Liver (tissue), 7 donors: ENCODE measurements at regions not wholly inside any gene's neighbourhood (a gene's known extent, or its start where the extent isn't known, plus 50 kb on each side); places are given as distances from the start of the nearest gene placed in this dataset.
"Not testable (repeated sequence)": the region's sequence is repeated elsewhere in the genome, so short reads cannot be mapped to it uniquely, and the experiment has no call there.

Experiments used
- DNase-seq: peaks from one replicate; pipeline ENCODE4 v3.0.0-alpha.2; 2017; ENCODE audit warnings: low spot score
- H3K27ac ChIP-seq, 2 donors: one replicate each; pipeline ENCODE4 v1.7.0; 2013; ENCODE audit warnings: inconsistent platforms in 2 of 2, low read length in 2 of 2, control low read depth in 1 of 2, low read depth in 1 of 2, mild to moderate bottlenecking in 1 of 2
- H3K27me3 ChIP-seq, 4 donors: one replicate each; pipeline versions ENCODE4 v1.6.1 to v1.7.0; 2013; ENCODE audit warnings: low read length in 3 of 4, inconsistent platforms in 1 of 4, mild to moderate bottlenecking in 1 of 4, moderate library complexity in 1 of 4; ENCODE audit not compliant: control insufficient read depth in 4 of 4, insufficient read depth in 4 of 4
- H3K36me3 ChIP-seq, 4 donors: one replicate each; pipeline versions ENCODE4 v1.6.1 to v1.7.0; 2013; ENCODE audit warnings: low read length in 3 of 4, mild to moderate bottlenecking in 3 of 4, low read depth in 1 of 4, moderate library complexity in 1 of 4; ENCODE audit not compliant: control insufficient read depth in 4 of 4, insufficient read depth in 3 of 4
- H3K4me1 ChIP-seq, 4 donors: one replicate each; pipeline versions ENCODE4 v1.6.1 to v1.7.0; 2013; ENCODE audit warnings: low read length in 3 of 4, mild to moderate bottlenecking in 3 of 4, moderate library complexity in 1 of 4; ENCODE audit not compliant: control insufficient read depth in 4 of 4, insufficient read depth in 4 of 4
- H3K4me3 ChIP-seq, 3 donors: one replicate each; pipeline versions ENCODE4 v1.6.1 to v1.7.0; 2013; ENCODE audit warnings: low read length in 3 of 3, control low read depth in 1 of 3, low read depth in 1 of 3, mild to moderate bottlenecking in 1 of 3
- H3K9ac ChIP-seq, 2 donors: one replicate each; pipeline ENCODE4 v1.7.0; 2013; ENCODE audit warnings: low read length in 2 of 2, mild to moderate bottlenecking in 2 of 2, moderate library complexity in 2 of 2, control low read depth in 1 of 2, low read depth in 1 of 2
- H3K9me3 ChIP-seq, 4 donors: one replicate each; pipeline versions ENCODE4 v1.6.1 to v1.7.0; 2013; ENCODE audit warnings: low read length in 3 of 4; ENCODE audit not compliant: control insufficient read depth in 4 of 4
- HNF4A ChIP-seq, 2 donors: conservative IDR thresholded peaks; 2 replicates each; pipeline ENCODE4 v1.6.1; 2016; ENCODE audit warnings: antibody characterized with exemption in 2 of 2, mild to moderate bottlenecking in 2 of 2
- JUND ChIP-seq, 2 donors: IDR thresholded peaks; 2 replicates each; pipeline ENCODE4 v1.6.1; 2016; ENCODE audit warnings: antibody characterized with exemption in 2 of 2
- MAX ChIP-seq: IDR thresholded peaks from 2 replicates; pipeline ENCODE4 v1.6.1; 2016; ENCODE audit warnings: antibody characterized with exemption
- RAD21 ChIP-seq, 2 donors: IDR thresholded peaks; 2 replicates each; pipeline ENCODE4 v1.6.1; 2016; ENCODE audit warnings: antibody characterized with exemption in 2 of 2, mild to moderate bottlenecking in 2 of 2
- RXRA ChIP-seq, 2 donors: IDR thresholded peaks; 2 replicates each; pipeline ENCODE4 v1.6.1; 2017 to 2018; ENCODE audit warnings: antibody characterized with exemption in 2 of 2, mild to moderate bottlenecking in 1 of 2
- SP1 ChIP-seq: IDR thresholded peaks from 2 replicates; pipeline ENCODE4 v1.6.1; 2018; ENCODE audit warnings: antibody characterized with exemption, mild to moderate bottlenecking
- YY1 ChIP-seq: IDR thresholded peaks from 2 replicates; pipeline ENCODE4 v1.6.1; 2016; ENCODE audit warnings: antibody characterized with exemption, mild to moderate bottlenecking
- ZBTB33 ChIP-seq: IDR thresholded peaks from 2 replicates; pipeline ENCODE4 v1.6.1; 2016; ENCODE audit warnings: antibody characterized with exemption
- WGBS: extraction: QIAGEN DNeasy Blood & Tissue Kit; methylation state at CpG from one replicate; pipeline ENCODE4 v1.1.7; 2013; 5-methylcytosine and 5-hydroxymethylcytosine counted together
- TF ChIP-seq, protein P1 (sequence below): IDR thresholded peaks from 2 replicates; pipeline ENCODE4 v1.6.1; 2016; ENCODE audit warnings: antibody characterized with exemption, mild to moderate bottlenecking
- donor health status: healthy.
- donor health status: healthy.
- donor health status: healthy.
- donor health status: healthy.

DNA sequence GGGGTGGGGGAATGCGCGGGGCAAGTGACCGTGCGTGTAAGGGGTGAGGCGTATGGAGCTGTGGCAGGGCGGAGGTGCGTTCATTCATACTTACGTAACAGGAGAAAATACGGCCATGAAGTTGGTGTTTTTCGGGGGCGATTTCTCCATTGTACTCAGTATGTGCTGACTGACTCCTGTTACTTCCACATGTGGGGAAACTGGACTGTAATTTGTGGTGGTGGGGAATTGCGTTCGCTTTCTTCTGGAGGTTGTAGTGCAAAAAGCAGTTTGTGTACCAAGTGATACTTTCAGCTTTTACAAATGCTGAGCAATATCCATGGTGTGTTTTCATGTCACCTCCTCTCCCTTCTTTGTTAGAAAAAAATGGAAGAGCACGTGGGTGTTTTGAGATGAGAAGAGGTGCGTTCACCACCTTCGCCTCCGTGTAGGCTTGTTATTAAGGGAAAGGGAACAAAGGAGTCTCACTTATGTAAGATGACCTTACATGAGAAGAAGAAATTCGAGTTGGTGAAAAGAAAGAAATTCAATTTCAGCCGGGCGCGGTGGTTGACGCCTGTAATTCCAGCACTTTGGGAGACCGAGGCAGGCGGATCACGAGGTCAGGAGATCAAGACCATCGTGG is 181.1 kb upstream of the NOTCH2NLA start:
- H3K4me1 ChIP-seq, H3K9me3 ChIP-seq, H3K27me3 ChIP-seq, H3K9ac ChIP-seq, DNase-seq, H3K4me3 ChIP-seq, H3K36me3 ChIP-seq: not testable (repeated sequence)
- TF ChIP-seq YY1 (peak; percentile 59), MAX (peak; percentile 13), ZBTB33 (peak; percentile 44), SP1 (peak; percentile 16), RXRA (IDR thresholded peaks at IDR 0.05) (peak in 1 of 2 donors; percentile 24), HNF4A (conservative IDR thresholded peaks at IDR 0.05) (peak in 1 of 2 donors; percentile 36), JUND (IDR thresholded peaks at IDR 0.05) (peak in 1 of 2 donors; percentile 9)
- TF ChIP-seq, protein P1, sequence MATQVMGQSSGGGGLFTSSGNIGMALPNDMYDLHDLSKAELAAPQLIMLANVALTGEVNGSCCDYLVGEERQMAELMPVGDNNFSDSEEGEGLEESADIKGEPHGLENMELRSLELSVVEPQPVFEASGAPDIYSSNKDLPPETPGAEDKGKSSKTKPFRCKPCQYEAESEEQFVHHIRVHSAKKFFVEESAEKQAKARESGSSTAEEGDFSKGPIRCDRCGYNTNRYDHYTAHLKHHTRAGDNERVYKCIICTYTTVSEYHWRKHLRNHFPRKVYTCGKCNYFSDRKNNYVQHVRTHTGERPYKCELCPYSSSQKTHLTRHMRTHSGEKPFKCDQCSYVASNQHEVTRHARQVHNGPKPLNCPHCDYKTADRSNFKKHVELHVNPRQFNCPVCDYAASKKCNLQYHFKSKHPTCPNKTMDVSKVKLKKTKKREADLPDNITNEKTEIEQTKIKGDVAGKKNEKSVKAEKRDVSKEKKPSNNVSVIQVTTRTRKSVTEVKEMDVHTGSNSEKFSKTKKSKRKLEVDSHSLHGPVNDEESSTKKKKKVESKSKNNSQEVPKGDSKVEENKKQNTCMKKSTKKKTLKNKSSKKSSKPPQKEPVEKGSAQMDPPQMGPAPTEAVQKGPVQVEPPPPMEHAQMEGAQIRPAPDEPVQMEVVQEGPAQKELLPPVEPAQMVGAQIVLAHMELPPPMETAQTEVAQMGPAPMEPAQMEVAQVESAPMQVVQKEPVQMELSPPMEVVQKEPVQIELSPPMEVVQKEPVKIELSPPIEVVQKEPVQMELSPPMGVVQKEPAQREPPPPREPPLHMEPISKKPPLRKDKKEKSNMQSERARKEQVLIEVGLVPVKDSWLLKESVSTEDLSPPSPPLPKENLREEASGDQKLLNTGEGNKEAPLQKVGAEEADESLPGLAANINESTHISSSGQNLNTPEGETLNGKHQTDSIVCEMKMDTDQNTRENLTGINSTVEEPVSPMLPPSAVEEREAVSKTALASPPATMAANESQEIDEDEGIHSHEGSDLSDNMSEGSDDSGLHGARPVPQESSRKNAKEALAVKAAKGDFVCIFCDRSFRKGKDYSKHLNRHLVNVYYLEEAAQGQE: peak; percentile 45
- peak overlapping the region; percentile 69 to 77 for H3K27ac ChIP-seq
- WGBS: 20% methylated on average over 26 of the region's 26 CpGs

DNA sequence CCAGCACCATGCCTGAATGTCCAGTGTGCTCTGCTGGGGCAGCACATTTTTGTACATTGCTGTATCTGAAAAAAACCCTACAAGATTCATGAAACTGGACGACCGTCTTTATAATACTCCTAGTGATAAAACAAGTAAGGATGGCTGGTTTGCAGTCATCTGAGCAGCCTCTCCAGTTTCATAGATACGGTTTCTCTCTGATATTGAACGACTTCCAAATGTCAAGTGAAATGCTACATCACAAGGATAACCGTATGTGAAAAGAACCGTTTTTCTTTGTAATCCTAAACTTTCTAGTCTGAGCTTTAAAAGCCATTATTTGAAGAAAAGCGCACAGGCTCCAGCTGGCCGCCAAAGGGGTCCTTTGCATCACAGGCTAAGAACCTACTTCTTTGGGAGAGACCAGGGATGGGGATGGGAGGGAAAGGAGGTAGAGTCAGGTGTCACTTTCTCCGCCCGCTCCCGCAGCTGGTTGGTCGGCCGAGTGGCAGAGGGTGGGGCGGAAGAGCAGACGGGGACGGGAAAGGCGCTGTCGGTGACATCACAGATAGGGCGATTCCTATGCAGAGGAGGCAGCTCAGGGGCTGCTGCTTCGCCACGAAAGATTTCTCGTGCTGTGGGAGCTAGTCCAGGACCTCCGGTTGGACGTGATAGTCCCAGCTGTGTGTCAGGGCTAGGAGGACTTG is 180.4 kb upstream of the NOTCH2NLA start:
- peak overlapping the region in 1 of 2 donors; percentile 69 for H3K27ac ChIP-seq
- H3K4me3 ChIP-seq: not testable (repeated sequence)
- 21% methylated on average over 14 of the region's 24 CpGs for WGBS

DNA sequence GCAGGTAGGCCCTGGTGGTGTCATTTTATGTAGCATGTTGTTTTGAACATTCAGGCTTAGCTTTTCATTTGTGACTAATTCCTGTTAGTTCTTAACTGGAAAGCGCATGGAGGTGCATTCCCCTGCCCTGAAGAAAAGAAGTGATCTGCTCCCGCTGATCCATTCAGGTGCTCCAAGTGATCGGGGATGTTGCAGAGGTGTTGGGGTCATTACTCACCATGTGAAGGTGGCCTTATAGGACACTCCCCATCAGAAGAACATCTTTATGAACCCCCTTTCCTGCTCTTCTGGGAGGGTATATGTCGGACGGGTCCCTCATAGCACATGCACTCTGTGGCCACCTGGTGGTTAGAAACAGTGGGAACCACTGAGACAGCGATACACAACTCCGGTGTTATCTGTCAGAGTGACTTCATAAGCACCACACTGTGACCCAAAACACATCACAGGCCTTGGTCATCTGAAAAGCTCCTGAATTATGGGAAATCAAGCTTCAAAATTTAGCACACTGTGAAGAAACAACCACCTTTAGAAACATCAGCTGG is 172.5 kb upstream of the NOTCH2NLA start:
- 28% methylated on average over 7 of the region's 7 CpGs for WGBS
- not testable (repeated sequence) for H3K27me3 ChIP-seq, H3K36me3 ChIP-seq, H3K4me3 ChIP-seq, H3K4me1 ChIP-seq, DNase-seq, H3K27ac ChIP-seq, H3K9ac ChIP-seq, H3K9me3 ChIP-seq
- peak; percentile 47 to 61 for TF ChIP-seq RAD21 (IDR thresholded peaks at IDR 0.05)

More for the DNA sequence above, 180.4 kb upstream of the NOTCH2NLA start:
- H3K9ac ChIP-seq, H3K9me3 ChIP-seq, DNase-seq, H3K36me3 ChIP-seq, H3K4me1 ChIP-seq, H3K27me3 ChIP-seq: not testable (repeated sequence)

DNA sequence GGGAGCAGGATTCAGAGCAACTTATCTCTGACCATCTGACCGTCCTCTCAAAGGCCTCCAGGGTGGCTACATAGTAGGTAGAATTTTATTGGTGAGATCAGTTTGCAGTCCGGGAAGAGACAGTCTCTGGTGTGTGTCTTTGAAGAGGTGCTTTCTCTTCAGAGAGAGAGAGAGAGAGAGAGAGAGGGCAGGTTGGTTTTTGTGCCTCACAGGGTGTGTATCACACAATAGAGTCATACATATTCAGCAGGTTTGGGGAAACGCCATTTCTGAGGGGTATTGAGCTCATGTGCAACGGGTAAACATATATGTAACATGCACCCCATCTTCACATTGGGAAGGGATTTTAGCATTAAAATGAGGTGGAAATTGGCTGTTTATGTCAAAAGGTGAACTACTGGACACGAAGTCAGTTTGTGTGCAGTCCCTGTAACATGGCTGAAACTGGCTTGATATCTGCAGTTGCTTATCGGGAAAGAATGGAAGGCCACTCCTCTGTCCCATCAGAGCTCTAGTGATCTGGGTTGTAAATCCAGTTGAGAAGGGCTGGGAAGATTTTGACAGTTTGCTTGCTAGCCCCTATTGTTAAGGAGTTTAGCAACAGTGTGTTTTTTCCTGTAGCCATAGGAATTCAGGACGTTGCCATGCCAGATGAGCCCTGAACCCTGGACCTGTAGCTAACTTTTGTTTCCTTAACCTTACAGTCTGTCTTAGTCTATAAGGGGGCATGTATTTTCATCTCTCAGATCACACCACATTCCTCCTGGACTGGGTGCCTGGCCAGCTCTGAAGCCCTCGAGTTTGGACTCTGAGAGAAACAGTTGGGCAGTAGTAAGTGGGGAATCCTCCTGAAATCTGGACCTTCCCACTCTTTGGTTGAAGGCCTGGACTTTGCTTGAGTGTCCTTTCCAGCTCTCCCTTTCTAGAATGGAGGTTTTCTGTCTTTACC is 171.6 kb upstream of the NOTCH2NLA start:
- H3K27me3 ChIP-seq, H3K9ac ChIP-seq, H3K4me3 ChIP-seq, DNase-seq, H3K27ac ChIP-seq, H3K36me3 ChIP-seq, H3K4me1 ChIP-seq, H3K9me3 ChIP-seq: not testable (repeated sequence)
- WGBS: 82% methylated on average over 8 of the region's 8 CpGs

DNA sequence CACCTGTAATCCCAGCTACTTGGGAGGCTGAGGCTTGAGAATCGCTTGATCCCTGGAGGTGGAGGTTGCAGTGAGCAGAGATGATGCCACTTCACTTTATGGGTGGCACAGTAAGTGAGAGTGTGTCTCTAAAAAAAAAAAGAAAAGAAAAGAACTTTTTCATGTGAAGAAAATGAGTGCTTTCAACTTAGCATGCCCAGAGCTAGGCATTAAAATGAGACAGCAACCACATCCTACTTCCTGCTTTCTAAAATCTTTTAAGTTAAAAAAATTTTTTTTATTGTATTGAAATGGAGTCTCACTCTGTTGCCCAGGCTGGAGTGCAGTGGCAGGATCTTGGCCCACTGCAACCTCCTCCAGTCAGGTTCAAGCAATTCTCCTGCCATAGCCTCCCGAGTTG is 170.4 kb upstream of the NOTCH2NLA start:
- H3K27ac ChIP-seq, H3K4me1 ChIP-seq, H3K9me3 ChIP-seq, H3K4me3 ChIP-seq, DNase-seq, H3K9ac ChIP-seq, H3K36me3 ChIP-seq, H3K27me3 ChIP-seq: not testable (repeated sequence)
- WGBS: 93% methylated on average over 2 of the region's 2 CpGs
